GM13977 (cell line): ENCODE measurements at regions not wholly inside any gene's neighbourhood (a gene's known extent, or its start where the extent isn't known, plus 50 kb on each side); places are given as distances from the start of the nearest gene placed in this dataset.

Experiments
- DNase-seq: peaks from one replicate; pipeline ENCODE4 v3.0.0; 2012; ENCODE audit warnings: low spot score
- CTCF ChIP-seq: IDR thresholded peaks from 2 replicates; pipeline ENCODE4 v1.5.1; 2012; ENCODE audit warnings: mild to moderate bottlenecking, control low read depth; ENCODE audit not compliant: insufficient read depth; ENCODE audit errors: extremely low read depth, missing control alignments
- in situ Hi-C: fragments of 300-500 bp; cut with MboI; formaldehyde crosslinking; loops from one replicate; pipeline ENCODE4 v1.12.0; 2022; ENCODE audit warnings: low sequenced_read_pairs, low pct_unique_long_range_greater_than_20kb, mixed read lengths, inconsistent platforms; ENCODE audit not compliant: unreplicated experiment

- no peak for DNase-seq
- no peak for TF ChIP-seq CTCF
- in situ Hi-C loops = no loop called here
Measured at GRCh38 chr15:62498278-62498677, 333.2 kb upstream of the C2CD4B start.

GRCh38 chr15:62498712-62499111 is 333.6 kb upstream of the C2CD4B start:
- no peak for DNase-seq
- in situ Hi-C loops = no loop called here

GRCh38 chr15:62500325-62500724 is 335.2 kb upstream of the C2CD4B start:
- in situ Hi-C loops = no loop called here
- TF ChIP-seq CTCF = no peak
- DNase-seq = no peak

More at GRCh38 chr15:62498712-62499111, 333.6 kb upstream of the C2CD4B start:
- TF ChIP-seq CTCF = no peak

GRCh38 chr15:62502451-62502850 is 337.4 kb upstream of the C2CD4B start:
- TF ChIP-seq CTCF = no peak
- DNase-seq = no peak
- in situ Hi-C loops = no loop called here

GRCh38 chr15:62503451-62503850 is 338.4 kb upstream of the C2CD4B start:
- in situ Hi-C loops = no loop called here
- DNase-seq = no peak
- TF ChIP-seq CTCF = no peak

- no peak for DNase-seq
- no peak for TF ChIP-seq CTCF
- in situ Hi-C loops = no loop called here
Measured at GRCh38 chr15:62505762-62506161, 340.7 kb upstream of the C2CD4B start.
